NCI-H2081 (cell line): ENCODE measurements at regions not wholly inside any gene's neighbourhood (a gene's known extent, or its start where the extent isn't known, plus 50 kb on each side); places are given as distances from the start of the nearest gene placed in this dataset.

Experiments used
- DNase-seq, 2 experiments: peaks; one replicate each; lab custom pipeline; 2025; lab: John Stamatoyannopoulos, UW

GRCh38 chr16:16790597-16790996, 411.7 kb downstream of the NPIPA7 start:
- no peak for DNase-seq

DNA sequence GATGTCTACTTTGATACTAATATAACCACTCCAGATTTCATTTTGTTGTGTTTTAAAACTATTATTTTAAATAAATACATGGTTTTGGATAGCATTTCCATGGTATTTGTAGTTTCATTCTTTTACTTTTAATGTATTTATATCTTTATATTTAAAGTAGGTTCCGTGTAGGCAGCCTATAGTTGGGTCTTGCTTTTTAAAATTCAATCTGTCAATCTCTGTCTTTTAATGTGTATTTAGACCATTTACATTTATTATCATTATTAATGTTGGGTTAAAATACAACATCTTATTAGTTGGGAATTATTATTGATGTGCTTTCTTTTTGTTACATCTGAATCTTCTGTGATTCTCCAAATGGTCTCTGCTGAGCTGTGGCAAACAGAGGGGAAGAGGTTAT, 412.1 kb downstream of the NPIPA7 start:
- no peak for DNase-seq

GRCh38 chr16:16797239-16797638, 418.3 kb downstream of the NPIPA7 start:
- no peak for DNase-seq

- DNase-seq: no peak
Observed at GRCh38 chr16:16798504-16798903, 419.6 kb downstream of the NPIPA7 start.

- no peak for DNase-seq
Observed at GRCh38 chr16:16805809-16806208, 426.9 kb downstream of the NPIPA7 start.

DNA sequence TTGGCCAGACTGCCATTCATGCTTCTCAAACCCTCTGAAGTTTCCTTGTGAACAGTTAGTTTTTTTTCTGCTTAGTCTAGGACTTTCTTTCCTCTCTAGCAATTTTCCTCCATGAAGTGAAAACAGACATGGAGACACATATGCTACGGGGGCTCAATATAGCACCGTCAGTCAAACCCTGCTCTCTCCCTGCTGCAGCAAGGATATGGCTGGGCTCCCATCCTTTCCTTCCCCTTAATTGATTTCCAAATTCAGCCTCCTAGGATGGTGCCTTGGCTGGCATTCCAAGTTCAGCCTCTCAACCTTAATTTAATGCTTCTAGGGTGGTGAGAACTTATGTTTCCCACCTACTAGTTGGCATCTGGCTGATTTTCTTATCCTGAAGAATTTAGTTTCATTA, 436.7 kb downstream of the NPIPA7 start:
- DNase-seq: no peak

DNA sequence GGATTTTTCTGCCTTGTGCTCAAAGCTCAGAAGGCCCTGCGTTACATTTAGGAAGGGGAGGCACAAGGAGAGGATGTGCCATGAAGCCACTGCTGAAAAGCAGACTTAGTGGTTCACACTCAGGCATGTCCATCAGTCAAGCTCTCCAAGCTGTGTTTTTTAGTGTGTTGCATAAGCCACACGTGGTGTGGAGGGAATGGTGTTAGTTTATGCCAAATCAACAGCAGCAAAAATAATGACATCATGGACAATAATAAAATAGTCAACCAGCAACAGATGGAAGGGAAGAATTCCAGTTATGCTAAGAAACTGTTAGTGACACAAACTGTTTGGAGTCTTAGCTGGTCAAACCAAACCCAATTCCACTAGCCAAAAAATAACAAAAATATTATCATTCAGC, 438.3 kb downstream of the NPIPA7 start:
- DNase-seq: no peak

- DNase-seq: no peak
Observed at GRCh38 chr16:16821261-16821660, 442.3 kb downstream of the NPIPA7 start.

- DNase-seq: no peak
Observed at GRCh38 chr16:16828913-16829398, 450.0 kb downstream of the NPIPA7 start.

DNA sequence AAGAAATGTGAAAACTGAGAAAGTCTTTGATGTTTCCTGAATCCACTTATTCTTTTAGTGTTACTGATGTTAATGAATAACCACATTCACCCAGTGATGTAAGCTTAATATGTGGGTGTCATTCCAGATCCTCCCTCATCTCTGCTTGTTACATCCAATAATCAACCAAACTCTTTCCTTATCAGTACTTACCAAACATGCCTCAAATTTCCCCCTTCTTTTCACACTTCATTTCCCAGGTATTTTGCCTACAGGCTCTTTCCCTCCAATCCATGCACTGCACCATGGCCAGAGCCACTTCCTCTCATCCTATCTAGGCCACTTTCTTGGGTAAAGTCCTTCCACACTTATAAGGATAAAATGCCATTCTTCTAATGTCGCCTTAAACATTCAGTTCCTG, 451.5 kb downstream of the NPIPA7 start:
- DNase-seq: no peak

DNA sequence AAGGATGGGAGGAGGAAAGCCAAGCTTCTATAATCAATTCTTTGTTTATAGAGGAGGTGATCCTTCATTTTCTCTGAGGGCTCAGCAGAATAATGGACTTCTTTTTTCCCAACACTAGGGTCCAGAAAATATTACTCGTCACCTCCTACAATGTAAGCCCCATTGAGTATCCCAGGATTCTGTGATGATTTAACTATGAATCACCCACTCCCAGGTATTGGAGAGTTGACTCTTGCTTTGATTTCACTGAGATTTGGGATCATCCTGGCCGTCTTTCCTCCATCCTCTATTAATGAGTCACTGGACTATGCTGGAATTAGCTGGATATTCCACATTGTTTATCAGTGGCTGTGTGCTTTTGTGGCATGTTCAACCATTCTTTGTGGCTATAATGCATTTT, 452.0 kb downstream of the NPIPA7 start:
- DNase-seq: no peak

DNA sequence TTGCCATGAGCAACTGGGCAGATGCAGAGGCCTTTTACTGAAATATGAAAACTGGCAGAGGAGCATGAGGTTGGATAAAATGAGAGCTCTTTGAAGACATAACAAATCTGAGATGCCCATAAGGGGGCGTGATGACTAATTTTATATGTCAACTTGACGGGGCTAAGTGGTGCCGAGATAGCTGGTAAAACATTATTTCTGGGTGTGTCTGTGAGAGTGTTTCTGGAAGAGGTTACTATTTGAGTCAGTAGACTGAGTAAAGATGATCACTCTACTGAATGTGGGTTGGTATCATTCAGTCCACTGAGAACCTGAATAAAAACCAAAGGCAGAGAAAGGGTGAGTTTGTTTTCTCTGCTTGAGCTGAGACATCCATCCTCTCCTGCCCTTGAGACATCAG, 454.2 kb downstream of the NPIPA7 start:
- DNase-seq: no peak

- DNase-seq: no peak
Observed at GRCh38 chr16:16850274-16850673, 471.3 kb downstream of the NPIPA7 start.

GRCh38 chr16:16857012-16857411, 478.1 kb downstream of the NPIPA7 start:
- DNase-seq: no peak

DNA sequence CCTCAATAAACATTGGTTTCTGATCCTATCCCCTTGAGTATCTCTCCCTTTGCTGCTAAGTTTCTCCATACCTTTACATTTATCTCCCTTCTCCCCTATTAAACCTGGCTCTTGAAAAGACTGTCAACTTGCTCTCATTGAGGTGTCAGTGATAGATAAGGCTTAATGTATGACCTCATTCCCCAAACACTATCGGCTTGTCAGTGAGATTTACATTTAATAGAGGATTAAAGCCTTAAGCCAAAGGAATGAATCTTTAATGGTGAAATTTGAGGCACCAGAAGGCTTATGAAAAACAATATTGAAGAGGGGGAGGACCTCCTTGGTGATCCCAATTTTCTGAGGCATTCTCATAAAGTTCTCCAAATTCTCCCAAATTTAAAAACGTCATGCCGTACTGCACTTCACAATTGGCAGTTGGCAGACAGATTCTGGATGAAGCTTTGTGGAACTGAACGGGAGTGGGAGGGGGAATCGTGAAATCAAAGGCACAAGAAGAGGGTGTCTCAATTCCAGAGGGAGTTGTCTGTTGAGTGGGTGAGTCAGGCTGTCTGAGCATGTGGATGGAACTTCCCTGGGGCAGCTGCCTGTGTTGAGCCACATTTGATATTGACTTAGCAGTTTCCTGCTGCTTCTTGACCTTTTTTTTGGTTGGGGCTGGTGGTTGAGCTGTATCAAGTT, 478.8 kb downstream of the NPIPA7 start:
- no peak for DNase-seq

DNA sequence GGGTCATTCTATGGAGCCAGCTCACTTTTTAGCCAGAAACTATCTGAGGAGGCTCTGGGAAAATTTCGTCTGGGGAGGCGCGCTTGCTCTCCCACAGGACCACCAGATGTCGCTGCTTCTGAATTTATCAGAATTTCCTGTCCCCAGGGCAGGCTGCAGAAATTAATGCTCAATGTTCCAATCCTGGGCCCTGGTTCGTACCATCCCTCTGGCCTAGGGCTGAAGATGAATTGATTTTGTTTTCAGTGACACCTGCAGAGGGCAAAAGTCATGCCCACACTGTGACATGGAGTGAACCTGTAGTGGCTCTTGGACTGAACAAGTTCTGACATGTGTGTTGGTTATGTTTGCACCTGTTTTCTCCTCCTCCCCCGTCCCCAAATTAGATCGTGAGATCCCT, 482.6 kb downstream of the NPIPA7 start:
- DNase-seq: peak; percentile 0 to 15

DNA sequence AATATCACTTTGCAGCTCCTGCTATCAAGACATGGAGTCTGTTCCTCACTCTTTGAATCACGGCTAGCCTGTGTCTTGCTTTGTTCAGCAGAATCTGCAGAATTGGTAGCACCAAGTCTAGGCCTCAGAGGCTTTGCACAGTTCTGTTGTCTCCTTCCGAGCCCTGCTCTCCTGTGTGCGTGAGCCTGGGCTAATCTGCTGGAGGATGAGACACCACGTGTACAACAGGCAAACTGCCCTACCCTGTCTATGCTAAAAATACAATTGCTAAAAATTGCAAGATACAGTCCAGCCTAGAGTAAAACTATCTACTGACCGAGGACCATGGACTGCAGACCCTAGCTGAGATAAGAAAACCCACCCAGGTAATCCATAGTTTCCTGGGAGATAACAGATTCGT, 484.7 kb downstream of the NPIPA7 start:
- DNase-seq: no peak

- DNase-seq: no peak
Observed at GRCh38 chr16:16864536-16864935, 485.6 kb downstream of the NPIPA7 start.

DNA sequence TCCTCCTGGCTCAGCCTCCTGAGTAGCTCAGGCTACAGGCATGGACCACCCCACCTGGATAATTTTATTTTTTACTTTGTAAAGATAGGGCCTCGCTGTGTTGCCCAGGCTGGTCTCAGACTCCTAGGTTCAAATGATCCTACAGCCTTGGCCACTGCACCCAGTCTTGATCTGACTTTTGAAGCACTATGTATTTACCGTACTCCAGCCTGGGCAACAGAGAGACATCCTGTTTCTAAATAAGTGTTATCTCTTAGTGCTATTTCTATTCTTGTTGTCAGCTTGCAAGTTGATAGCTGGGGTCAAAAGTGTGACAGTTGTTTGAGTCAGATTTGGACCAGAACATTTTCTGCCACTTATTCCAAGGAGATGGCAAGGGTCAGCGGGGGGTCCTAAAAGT, 486.4 kb downstream of the NPIPA7 start:
- DNase-seq: no peak

- DNase-seq: no peak
Observed at GRCh38 chr16:16867973-16868372, 489.0 kb downstream of the NPIPA7 start.

DNA sequence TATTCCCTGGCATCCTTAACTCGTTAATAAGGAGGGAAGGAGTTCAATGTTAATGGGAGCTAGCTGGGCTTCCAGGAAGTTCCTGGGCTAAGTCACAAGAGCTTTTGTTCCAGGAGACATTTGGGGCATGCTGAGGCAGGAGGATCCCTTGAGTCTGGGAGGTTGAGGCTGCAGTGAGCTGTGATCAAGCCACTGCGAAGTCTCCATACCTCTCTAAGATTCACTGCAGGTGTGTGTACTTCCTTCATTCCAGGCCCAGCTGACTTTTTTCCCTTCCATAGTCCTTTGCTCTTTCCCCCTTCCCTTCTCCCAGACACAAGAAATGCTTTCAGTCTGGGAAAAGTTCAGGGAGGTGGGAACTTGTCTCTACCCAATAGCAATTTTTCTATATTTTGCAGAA, 489.8 kb downstream of the NPIPA7 start:
- no peak for DNase-seq

DNA sequence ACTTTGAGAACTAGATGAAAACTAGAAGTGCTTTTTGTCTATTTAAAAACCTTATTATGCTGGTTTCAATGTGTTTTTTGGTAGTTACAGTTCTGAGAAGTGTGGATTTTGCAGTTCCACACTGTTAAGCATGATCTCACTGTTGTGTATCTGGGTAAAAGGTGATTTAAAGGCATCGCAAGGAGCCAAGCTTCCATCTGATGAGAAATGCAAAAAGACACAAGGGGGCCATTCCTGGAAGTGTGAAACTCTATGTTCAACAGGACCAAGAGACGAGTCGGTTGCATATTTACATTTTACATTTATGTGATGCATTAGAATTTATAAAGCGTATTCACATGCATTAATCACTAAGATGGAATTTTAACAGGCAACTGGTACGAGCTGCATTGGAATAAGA, 490.8 kb downstream of the NPIPA7 start:
- DNase-seq: no peak

DNA sequence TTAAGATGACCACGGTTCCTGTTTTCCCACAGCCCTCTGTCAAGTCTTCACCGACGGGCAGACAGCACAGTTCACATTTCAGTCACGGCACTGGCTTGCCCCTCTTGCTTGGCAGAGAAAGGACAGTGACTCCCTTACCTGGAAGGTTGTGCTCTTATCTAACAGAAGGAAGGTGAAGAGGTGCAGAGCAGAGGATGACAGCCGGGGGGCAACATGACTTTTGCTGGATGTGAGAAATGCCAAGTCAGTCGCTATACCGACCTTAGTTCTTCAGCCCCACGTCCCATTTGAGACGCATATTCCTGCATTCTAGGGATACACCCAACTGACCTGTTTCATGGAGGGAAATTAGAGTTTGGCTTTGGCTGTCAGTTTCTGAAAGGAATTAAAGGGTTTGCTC, 492.3 kb downstream of the NPIPA7 start:
- DNase-seq: no peak

DNA sequence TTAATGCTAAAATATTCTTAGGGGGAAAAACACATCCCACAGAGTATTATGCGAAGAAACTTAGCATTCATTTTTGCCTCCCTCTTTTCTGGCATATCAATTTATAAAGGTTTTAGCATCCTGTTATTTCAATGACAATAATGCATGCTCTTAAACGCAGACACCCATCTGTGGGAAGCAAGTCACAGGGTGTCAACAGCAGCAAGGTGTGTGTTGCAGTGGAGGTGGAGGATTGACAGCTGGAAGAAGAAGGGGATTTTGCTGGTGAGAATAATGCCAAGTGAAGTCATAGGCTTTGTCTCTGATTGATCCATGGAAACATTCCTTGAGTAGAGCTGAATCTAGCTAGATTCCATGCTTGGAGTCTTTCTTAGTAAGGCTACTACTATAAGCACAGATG, 498.1 kb downstream of the NPIPA7 start:
- DNase-seq: no peak
